Thyroid gland (tissue), 4 donors: ENCODE measurements at regions not wholly inside any gene's neighbourhood (a gene's known extent, or its start where the extent isn't known, plus 50 kb on each side); places are given as distances from the start of the nearest gene placed in this dataset.

Source experiments
- POLR2A ChIP-seq, 2 donors: fragments of 450-650 bp; IDR thresholded peaks; one replicate each; pipeline ENCODE4 v1.6.1; 2017; ENCODE audit warnings: antibody characterized with exemption in 2 of 2, mild to moderate bottlenecking in 2 of 2, moderate library complexity in 1 of 2
- TF ChIP-seq, protein P1 (sequence below), 6 experiments: fragments of 200-600 bp in 3 of 6; fragments of 450-650 bp in 3 of 6; sonication (generic) in 3 of 6; IDR thresholded peaks; one replicate each; pipeline ENCODE4 v1.5.1; 2016 to 2019; ENCODE audit warnings: antibody characterized with exemption in 6 of 6, mild to moderate bottlenecking in 2 of 6, inconsistent platforms in 1 of 6, moderate library complexity in 1 of 6

DNA sequence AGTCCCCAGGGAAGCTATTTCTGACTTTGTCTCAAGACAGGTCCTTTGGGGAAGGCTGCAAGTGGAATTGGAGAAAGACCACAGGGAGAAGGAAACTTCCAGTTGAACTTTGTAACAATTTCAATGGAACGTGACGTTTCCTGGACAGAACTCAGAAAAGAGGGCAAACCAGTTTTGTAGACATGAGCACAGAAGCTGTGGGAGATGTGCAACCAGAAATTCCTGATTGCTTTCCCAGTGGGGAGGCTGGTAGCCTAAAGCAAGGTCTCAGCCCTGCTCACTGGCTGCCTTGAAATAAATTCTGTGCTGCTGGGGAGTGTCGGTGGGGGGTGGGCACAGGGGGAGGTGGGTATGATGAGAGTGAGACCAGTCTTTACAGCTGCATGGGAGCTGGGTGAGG lies 1206.7 kb upstream of the ADGRL2 start:
- TF ChIP-seq, protein P1, sequence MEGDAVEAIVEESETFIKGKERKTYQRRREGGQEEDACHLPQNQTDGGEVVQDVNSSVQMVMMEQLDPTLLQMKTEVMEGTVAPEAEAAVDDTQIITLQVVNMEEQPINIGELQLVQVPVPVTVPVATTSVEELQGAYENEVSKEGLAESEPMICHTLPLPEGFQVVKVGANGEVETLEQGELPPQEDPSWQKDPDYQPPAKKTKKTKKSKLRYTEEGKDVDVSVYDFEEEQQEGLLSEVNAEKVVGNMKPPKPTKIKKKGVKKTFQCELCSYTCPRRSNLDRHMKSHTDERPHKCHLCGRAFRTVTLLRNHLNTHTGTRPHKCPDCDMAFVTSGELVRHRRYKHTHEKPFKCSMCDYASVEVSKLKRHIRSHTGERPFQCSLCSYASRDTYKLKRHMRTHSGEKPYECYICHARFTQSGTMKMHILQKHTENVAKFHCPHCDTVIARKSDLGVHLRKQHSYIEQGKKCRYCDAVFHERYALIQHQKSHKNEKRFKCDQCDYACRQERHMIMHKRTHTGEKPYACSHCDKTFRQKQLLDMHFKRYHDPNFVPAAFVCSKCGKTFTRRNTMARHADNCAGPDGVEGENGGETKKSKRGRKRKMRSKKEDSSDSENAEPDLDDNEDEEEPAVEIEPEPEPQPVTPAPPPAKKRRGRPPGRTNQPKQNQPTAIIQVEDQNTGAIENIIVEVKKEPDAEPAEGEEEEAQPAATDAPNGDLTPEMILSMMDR (IDR thresholded peaks at IDR 0.05): no peak
- TF ChIP-seq POLR2A (IDR thresholded peaks at IDR 0.05): no peak
